HL-60 (cell line): ENCODE measurements at regions not wholly inside any gene's neighbourhood (a gene's known extent, or its start where the extent isn't known, plus 50 kb on each side); places are given as distances from the start of the nearest gene placed in this dataset.

Experiments
- CTCF ChIP-seq: IDR thresholded peaks from one replicate; pipeline ENCODE4 v1.5.1; 2011; ENCODE audit warnings: low read length, control low read depth, inconsistent platforms; ENCODE audit not compliant: insufficient read depth
- POLR2AphosphoS5 ChIP-seq: IDR thresholded peaks from 2 replicates; pipeline ENCODE4 v1.6.1; 2012; ENCODE audit warnings: low read depth

GRCh38 chr17:77851921-77852320, 106.6 kb upstream of the TNRC6C start:
- TF ChIP-seq CTCF (no peak), POLR2AphosphoS5 (no peak)
